GM12872 (cell line): ENCODE measurements at regions not wholly inside any gene's neighbourhood (a gene's known extent, or its start where the extent isn't known, plus 50 kb on each side); places are given as distances from the start of the nearest gene placed in this dataset.

Experiments
- CTCF ChIP-seq: IDR thresholded peaks from 3 replicates; pipeline ENCODE4 v1.5.1; 2011; ENCODE audit warnings: low read depth, mild to moderate bottlenecking, low read length, moderate library complexity; ENCODE audit not compliant: insufficient read depth

- no peak for TF ChIP-seq CTCF
These were observed 90.7 kb upstream of the INHBA start for GRCh38 chr7:41793556-41793955.

GRCh38 chr7:41792120-41792519 lies 89.2 kb upstream of the INHBA start:
- TF ChIP-seq CTCF: no peak

- no peak for TF ChIP-seq CTCF
These were observed 85.7 kb upstream of the INHBA start for GRCh38 chr7:41788556-41788955.

- no peak for TF ChIP-seq CTCF
These were observed 84.9 kb upstream of the INHBA start for GRCh38 chr7:41787651-41788350.

GRCh38 chr7:41786944-41787343 lies 84.1 kb upstream of the INHBA start:
- TF ChIP-seq CTCF: no peak

- no peak for TF ChIP-seq CTCF
These were observed 83.5 kb upstream of the INHBA start for GRCh38 chr7:41786404-41786803.

- no peak for TF ChIP-seq CTCF
These were observed 83.0 kb upstream of the INHBA start for GRCh38 chr7:41785840-41786239.

- TF ChIP-seq CTCF: no peak
These were observed 82.4 kb upstream of the INHBA start for GRCh38 chr7:41785265-41785664.
